ENCODE measurements at regions not wholly inside any gene's neighbourhood (a gene's known extent, or its start where the extent isn't known, plus 50 kb on each side); places are given as distances from the start of the nearest gene placed in this dataset.
"Not testable (repeated sequence)": the region's sequence is repeated elsewhere in the genome, so short reads cannot be mapped to it uniquely, and the experiment has no call there.

DNA sequence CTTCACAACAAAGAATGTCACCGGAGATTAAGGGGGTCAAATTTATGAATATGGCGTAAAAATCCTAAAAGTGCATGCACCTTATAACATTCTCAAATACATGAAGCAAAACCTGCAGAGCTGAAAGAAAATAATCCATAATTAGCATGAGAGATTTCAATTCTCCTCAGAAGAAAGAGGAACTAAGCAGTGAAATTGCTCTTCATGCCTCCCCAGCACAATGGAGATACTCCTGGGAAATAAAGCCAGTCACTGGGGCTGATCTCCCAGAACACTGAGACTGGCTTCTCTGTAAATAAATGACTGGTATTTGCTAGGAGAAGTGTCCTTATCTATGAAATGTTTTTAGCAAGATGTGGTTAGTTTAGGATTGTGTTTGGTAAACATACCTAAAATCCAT lies 68.1 kb downstream of the GOLGA6L6 start:
- DNase-seq; H3K27me3 ChIP-seq; H3K9me3 ChIP-seq; H3K27ac ChIP-seq; H3K4me3 ChIP-seq; H3K4me1 ChIP-seq; H3K36me3 ChIP-seq; ATAC-seq (ENCODE audit: low FRiP score in 2 of 2): not testable (repeated sequence)
- WGBS, 2 donors, result no CpG with 5 or more reads among the region's 2 CpGs

DNA sequence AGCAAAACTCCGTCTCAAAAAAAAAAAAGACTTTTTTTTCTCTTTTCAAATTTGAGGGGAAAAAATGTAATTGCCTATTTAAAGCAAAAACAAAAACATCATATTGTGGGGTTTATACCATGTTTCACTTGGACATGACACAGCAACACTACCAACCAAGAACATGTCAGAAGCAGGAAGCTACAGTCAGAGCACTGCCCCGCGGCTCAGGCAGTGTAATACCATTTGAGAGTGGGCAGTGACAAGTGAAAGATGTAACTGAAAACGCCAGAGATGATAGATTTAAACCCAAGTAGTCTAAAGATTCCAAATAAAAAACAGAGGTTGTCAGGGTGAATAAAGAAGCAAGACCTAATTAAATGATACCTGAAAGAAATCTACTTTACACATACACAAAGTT lies 68.6 kb downstream of the GOLGA6L6 start:
- H3K27me3 ChIP-seq; DNase-seq; H3K36me3 ChIP-seq; H3K27ac ChIP-seq; H3K4me3 ChIP-seq; ATAC-seq (ENCODE audit: low FRiP score in 2 of 2); H3K9me3 ChIP-seq; H3K4me1 ChIP-seq: not testable (repeated sequence)
- WGBS, 2 donors, result 75 to 82% methylated on average over 1 of the region's 4 CpGs

DNA sequence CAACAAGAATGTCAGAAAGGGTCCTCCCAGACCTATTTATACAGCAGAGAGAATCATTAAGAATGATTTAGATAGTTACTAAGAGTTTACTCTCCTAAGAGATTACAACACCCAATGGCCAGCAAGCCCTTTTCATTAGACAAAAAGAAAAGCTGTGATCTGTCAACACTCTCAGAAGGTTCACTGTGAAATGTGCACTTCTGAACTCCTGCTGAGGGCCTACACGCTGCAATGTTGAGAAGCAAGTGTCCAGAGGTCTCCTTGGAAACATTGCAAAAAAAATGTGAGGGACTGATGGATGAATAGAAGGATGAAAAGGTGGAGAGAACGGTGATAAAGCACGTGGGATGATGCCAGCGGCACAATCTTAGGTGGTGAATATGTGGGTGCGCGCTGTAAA lies 70.8 kb downstream of the GOLGA6L6 start:
- H3K27ac ChIP-seq; H3K4me1 ChIP-seq; H3K27me3 ChIP-seq; H3K36me3 ChIP-seq; H3K9me3 ChIP-seq; DNase-seq; ATAC-seq (ENCODE audit: low FRiP score in 2 of 2); H3K4me3 ChIP-seq: not testable (repeated sequence)
- 100% methylated on average over 2 of the region's 6 CpGs; no CpG with 5 or more reads in 1 of the 2 donors for WGBS, 2 donors

DNA sequence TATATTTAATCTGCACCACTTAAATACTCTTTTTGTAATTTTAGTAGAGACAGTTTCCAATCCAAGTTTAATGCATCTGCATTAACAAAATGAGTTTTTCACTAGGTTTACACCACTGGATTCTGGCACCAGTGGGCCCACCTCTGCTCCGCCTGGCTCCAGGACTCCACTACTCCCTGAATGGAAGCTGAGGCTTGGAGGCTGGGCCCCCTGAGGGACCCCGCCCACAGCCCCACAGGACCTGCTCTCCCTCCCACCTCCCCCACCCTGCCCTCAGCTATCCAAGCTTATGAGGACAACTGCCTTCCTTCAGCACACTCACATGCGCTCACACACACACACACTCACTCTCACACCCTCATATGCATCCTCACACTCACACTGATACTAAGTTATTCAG lies 100.5 kb downstream of the GOLGA6L6 start:
- H3K4me1 ChIP-seq; ATAC-seq (ENCODE audit: low FRiP score in 2 of 2); DNase-seq: not testable (repeated sequence)

GRCh38 chr15:20440390-20440789 lies 101.2 kb downstream of the GOLGA6L6 start:
- not testable (repeated sequence) for H3K36me3 ChIP-seq; H3K4me3 ChIP-seq; H3K9me3 ChIP-seq; H3K4me1 ChIP-seq; ATAC-seq (ENCODE audit: low FRiP score in 2 of 2); H3K27ac ChIP-seq; H3K27me3 ChIP-seq
- 87 to 93% methylated on average over 5 to 9 of the region's 11 CpGs for WGBS, 2 donors
- peak in 1 of 2 donors; percentile 60 for DNase-seq

More for the DNA sequence above, 100.5 kb downstream of the GOLGA6L6 start:
- not testable (repeated sequence) for H3K27me3 ChIP-seq, H3K4me3 ChIP-seq, H3K9me3 ChIP-seq, H3K27ac ChIP-seq, H3K36me3 ChIP-seq
- no CpG with 5 or more reads among the region's 3 CpGs for WGBS, 2 donors

- not testable (repeated sequence) for H3K27me3 ChIP-seq; H3K36me3 ChIP-seq; ATAC-seq (ENCODE audit: low FRiP score in 2 of 2); H3K27ac ChIP-seq; H3K4me3 ChIP-seq; H3K4me1 ChIP-seq; H3K9me3 ChIP-seq
- DNase-seq, result peak in 1 of 2 donors; percentile 34
- WGBS, 2 donors, result no CpG with 5 or more reads among the region's 15 CpGs
These were observed 102.5 kb downstream of the GOLGA6L6 start for GRCh38 chr15:20439111-20439510.

DNA sequence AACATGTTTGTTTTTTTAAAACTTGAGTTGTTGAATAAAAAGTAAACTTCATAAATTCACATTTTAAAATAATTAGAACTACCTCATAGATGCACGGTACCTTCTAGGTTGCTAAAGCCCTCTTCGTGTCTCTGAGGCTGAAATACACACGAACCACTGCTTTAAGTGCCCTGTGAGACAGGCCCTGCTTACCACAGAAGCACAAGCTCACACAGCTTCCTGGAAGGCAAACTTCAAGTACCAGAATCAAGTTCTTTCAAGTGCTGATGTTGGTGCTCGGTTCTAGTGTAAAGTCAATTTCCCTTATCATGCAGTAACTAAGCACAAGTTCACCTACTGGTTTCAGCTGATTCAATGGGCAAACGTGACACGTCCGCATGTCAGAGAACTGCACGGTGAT lies 103.3 kb downstream of the GOLGA6L6 start:
- not testable (repeated sequence) for H3K27me3 ChIP-seq; H3K4me3 ChIP-seq; ATAC-seq (ENCODE audit: low FRiP score in 2 of 2); H3K9me3 ChIP-seq; H3K27ac ChIP-seq; H3K4me1 ChIP-seq; H3K36me3 ChIP-seq
- peak in 1 of 2 donors; percentile 34 for DNase-seq
- WGBS, 2 donors, result no CpG with 5 or more reads among the region's 8 CpGs

DNA sequence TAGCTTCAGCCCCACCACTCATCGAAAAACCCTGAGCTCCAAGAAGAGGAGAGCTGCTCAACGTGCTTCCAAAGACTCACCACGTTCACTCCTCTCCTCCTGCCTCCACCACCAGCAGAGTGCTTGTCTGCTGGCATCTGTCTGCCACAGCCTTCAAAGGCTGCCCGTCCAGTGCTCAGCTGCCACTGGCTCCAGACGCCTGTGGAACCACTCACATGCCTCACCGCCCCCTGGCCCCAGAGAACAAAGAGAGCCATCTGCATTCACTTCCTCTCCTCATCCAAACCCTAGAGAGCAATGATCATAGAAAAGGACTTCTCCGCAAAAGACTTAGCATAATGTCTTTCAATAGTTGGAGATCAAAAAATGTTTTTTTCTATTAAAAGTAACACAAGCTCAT lies 108.1 kb downstream of the GOLGA6L6 start:
- WGBS, 2 donors, result no CpG with 5 or more reads among the region's 7 CpGs

DNA sequence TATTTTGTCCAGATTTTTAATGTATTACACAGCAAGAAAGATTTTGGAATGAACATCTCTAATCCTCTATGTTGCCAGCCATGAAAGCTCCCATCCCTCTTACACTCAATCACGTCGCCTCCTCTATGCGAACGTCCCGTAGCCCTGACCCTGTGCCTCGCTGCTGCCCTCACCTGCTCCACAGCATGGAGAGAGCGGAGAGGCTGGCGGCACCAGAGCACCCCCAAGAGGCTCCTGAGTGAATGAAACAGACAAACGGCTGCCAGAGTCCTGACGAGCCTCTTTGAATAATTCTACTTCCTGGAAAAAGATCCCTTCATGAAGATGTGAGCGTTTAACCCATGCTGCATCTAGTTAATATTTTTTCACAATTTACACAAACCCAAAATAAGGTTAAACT lies 111.1 kb downstream of the GOLGA6L6 start:
- H3K27ac ChIP-seq; H3K4me1 ChIP-seq; DNase-seq; H3K36me3 ChIP-seq; H3K9me3 ChIP-seq; H3K27me3 ChIP-seq; ATAC-seq (ENCODE audit: low FRiP score in 2 of 2); H3K4me3 ChIP-seq: not testable (repeated sequence)
- no CpG with 5 or more reads among the region's 11 CpGs for WGBS, 2 donors

More for the DNA sequence above, 108.1 kb downstream of the GOLGA6L6 start:
- not testable (repeated sequence) for H3K4me3 ChIP-seq; ATAC-seq (ENCODE audit: low FRiP score in 2 of 2); H3K9me3 ChIP-seq; H3K27ac ChIP-seq; DNase-seq; H3K36me3 ChIP-seq; H3K27me3 ChIP-seq; H3K4me1 ChIP-seq

DNA sequence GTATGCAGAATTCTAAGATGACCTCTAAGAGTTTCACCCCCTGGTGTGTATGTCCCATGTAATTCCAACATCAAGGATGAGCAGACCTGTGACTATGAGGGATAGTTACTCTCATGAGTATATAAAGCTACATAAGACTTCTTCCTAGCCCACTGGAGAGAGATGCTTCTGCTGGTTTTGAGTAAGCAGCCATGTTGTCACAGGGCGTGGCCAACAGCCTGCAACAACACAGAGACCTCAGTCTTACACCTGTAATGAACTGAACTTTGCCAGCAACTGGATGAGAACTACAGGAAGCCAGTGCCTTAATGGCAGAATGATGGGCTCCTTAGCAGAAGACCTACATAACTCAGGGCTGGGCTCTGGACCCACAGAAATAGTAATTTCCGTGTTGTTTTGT lies 120.9 kb downstream of the GOLGA6L6 start:
- H3K9me3 ChIP-seq, H3K27me3 ChIP-seq, H3K36me3 ChIP-seq, DNase-seq, H3K4me1 ChIP-seq, H3K4me3 ChIP-seq, H3K27ac ChIP-seq: not testable (repeated sequence)
- peak; percentile 15 to 31 for ATAC-seq (ENCODE audit: low FRiP score in 2 of 2)
- WGBS, 2 donors, result 32 to 40% methylated on average over 2 of the region's 2 CpGs

GRCh38 chr15:20416618-20417017 lies 125.0 kb downstream of the GOLGA6L6 start:
- not testable (repeated sequence) for ATAC-seq (ENCODE audit: low FRiP score in 2 of 2); H3K36me3 ChIP-seq; H3K4me3 ChIP-seq; H3K27me3 ChIP-seq; DNase-seq; H3K4me1 ChIP-seq; H3K27ac ChIP-seq; H3K9me3 ChIP-seq
- 60 to 72% methylated on average over 7 of the region's 7 CpGs for WGBS, 2 donors

GRCh38 chr15:20409667-20410198 lies 131.9 kb downstream of the GOLGA6L6 start:
- not testable (repeated sequence) for H3K27me3 ChIP-seq, H3K36me3 ChIP-seq, H3K27ac ChIP-seq, H3K4me3 ChIP-seq, H3K4me1 ChIP-seq, DNase-seq, H3K9me3 ChIP-seq
- peak; percentile 39 to 65 for ATAC-seq (ENCODE audit: low FRiP score in 2 of 2)
- 86 to 90% methylated on average over 4 of the region's 4 CpGs for WGBS, 2 donors

Measured in upper lobe of left lung (tissue), 6 donors.